Osteocyte (in vitro differentiated cells): ENCODE measurements at regions not wholly inside any gene's neighbourhood (a gene's known extent, or its start where the extent isn't known, plus 50 kb on each side); places are given as distances from the start of the nearest gene placed in this dataset.

Experiments
- DNase-seq: peaks from one replicate; pipeline ENCODE4 v3.0.0; 2021; ENCODE audit warnings: mixed read lengths; ENCODE audit not compliant: unreplicated experiment; ENCODE audit errors: extremely low spot score
- H3K27ac Mint-ChIP-seq: one replicate; pipeline ENCODE4 v1.8.0; 2021; ENCODE audit warnings: mild to moderate bottlenecking, mixed read lengths; ENCODE audit not compliant: unreplicated experiment
- H3K27me3 Mint-ChIP-seq: one replicate; pipeline ENCODE4 v1.8.0; 2021; ENCODE audit warnings: mixed read lengths; ENCODE audit not compliant: unreplicated experiment
- H3K36me3 Mint-ChIP-seq: one replicate; pipeline ENCODE4 v1.8.0; 2021; ENCODE audit warnings: mixed read lengths; ENCODE audit not compliant: unreplicated experiment
- H3K4me1 Mint-ChIP-seq: one replicate; pipeline ENCODE4 v1.8.0; 2021; ENCODE audit warnings: mixed read lengths; ENCODE audit not compliant: unreplicated experiment
- H3K4me3 Mint-ChIP-seq: one replicate; pipeline ENCODE4 v1.8.0; 2021; ENCODE audit warnings: mild to moderate bottlenecking, moderate library complexity, mixed read lengths; ENCODE audit not compliant: unreplicated experiment
- H3K9me3 Mint-ChIP-seq: one replicate; pipeline ENCODE4 v1.8.0; 2021; ENCODE audit warnings: mixed read lengths; ENCODE audit not compliant: unreplicated experiment
- TF ChIP-seq, protein P1 (sequence below): fragments of 200-600 bp; sonication (generic); IDR thresholded peaks from 2 replicates; pipeline ENCODE4 v1.5.0; 2021; ENCODE audit warnings: antibody characterized with exemption, mild to moderate bottlenecking, moderate library complexity

DNA sequence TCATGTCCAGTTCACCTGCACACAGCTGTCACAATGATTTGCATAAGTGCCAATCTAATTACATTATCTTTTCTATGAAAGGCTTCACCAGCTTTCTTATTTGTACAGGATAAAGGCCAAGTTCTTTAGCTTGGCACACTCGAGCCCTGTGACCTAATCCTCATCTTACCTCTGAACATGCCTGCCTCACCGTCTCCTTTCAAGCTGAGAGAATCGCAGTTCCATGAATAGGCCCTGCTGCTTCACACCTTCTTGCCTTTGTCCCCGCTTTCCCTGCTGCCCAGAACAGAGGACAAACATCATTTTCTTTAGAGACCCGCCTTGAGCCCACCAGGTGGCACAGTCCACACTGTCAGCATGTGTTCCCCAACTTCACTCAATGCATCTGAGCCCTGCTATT lies 1094.7 kb downstream of the BCL11A start:
- TF ChIP-seq, protein P1, sequence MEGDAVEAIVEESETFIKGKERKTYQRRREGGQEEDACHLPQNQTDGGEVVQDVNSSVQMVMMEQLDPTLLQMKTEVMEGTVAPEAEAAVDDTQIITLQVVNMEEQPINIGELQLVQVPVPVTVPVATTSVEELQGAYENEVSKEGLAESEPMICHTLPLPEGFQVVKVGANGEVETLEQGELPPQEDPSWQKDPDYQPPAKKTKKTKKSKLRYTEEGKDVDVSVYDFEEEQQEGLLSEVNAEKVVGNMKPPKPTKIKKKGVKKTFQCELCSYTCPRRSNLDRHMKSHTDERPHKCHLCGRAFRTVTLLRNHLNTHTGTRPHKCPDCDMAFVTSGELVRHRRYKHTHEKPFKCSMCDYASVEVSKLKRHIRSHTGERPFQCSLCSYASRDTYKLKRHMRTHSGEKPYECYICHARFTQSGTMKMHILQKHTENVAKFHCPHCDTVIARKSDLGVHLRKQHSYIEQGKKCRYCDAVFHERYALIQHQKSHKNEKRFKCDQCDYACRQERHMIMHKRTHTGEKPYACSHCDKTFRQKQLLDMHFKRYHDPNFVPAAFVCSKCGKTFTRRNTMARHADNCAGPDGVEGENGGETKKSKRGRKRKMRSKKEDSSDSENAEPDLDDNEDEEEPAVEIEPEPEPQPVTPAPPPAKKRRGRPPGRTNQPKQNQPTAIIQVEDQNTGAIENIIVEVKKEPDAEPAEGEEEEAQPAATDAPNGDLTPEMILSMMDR, result no peak
- H3K27me3 Mint-ChIP-seq, result no peaks in the 10 kb centered on the region
- DNase-seq, result no peak
- no peaks in the 10 kb centered on the region for H3K36me3 Mint-ChIP-seq
- H3K4me3 Mint-ChIP-seq, result no peak overlapping the region
- no peaks in the 10 kb centered on the region for H3K9me3 Mint-ChIP-seq
- H3K4me1 Mint-ChIP-seq, result no peaks in the 10 kb centered on the region
- no peak overlapping the region for H3K27ac Mint-ChIP-seq

DNA sequence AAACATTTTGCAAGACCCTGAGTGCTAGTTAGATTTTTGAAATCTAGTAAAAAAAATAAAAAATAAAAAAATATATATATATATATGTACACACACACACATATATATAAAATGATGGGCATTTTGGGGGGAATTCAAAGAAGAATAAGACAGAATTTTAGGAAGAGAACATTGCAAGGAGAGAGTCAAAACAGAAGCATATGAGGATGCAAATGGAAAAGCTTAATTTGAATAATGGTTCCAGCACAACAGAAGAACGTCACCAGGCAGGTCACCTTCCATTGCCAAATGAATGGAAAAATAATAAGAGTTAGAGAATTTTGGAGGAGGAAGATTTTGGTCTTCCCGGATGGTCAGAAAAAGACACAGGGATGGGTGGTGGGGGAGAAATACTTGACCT lies 1097.2 kb downstream of the BCL11A start:
- TF ChIP-seq, protein P1, result no peak
- H3K9me3 Mint-ChIP-seq, result no peaks in the 10 kb centered on the region
- H3K27ac Mint-ChIP-seq, result no peak overlapping the region
- no peak for DNase-seq
- no peak overlapping the region for H3K4me3 Mint-ChIP-seq
- no peaks in the 10 kb centered on the region for H3K36me3 Mint-ChIP-seq
- H3K4me1 Mint-ChIP-seq, result no peaks in the 10 kb centered on the region
- H3K27me3 Mint-ChIP-seq, result no peaks in the 10 kb centered on the region

DNA sequence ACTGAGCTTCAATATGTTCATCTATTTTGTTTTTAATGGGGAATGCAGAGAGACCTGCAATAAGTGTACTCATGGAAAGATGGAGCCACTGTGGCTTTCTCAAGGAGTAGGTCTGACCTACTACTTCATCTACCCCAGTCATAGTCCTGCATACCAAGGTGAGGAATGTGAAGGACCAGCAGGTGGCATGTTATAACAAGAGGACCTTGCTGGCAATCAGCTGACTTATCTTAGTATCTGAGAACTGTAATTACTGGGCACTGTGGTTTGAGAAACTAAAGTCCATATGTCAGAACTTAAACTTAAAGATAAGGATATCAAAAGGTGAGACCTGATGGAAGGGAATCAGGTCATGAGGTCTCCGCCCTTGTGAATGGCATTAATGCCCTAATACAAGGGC lies 1104.2 kb downstream of the BCL11A start:
- H3K27ac Mint-ChIP-seq, result no peak overlapping the region
- TF ChIP-seq, protein P1, result no peak
- no peaks in the 10 kb centered on the region for H3K36me3 Mint-ChIP-seq
- H3K4me3 Mint-ChIP-seq, result no peak overlapping the region
- H3K9me3 Mint-ChIP-seq, result no peaks in the 10 kb centered on the region
- no peak for DNase-seq
- no peaks in the 10 kb centered on the region for H3K27me3 Mint-ChIP-seq
- H3K4me1 Mint-ChIP-seq, result no peaks in the 10 kb centered on the region

DNA sequence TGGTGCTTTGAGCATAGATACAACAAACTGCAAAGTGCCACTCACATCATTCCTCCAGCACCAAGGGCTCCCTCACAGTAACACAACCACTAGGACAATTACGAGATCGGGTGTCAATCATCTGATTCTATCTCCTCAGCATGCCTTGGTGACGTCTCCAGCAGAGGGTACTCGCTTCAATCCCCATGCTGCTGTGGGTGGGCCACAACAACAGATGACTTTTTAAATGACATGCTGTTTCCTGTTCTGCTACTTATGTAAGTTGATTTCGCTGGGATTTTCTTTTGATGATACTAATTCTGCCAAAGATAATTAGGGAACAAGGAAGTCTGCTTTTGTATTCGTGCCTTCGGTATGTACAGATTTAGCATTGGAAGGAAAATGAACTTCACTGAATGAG lies 1113.0 kb downstream of the BCL11A start:
- Mint-ChIP-seq H3K4me1 (no peaks in the 10 kb centered on the region), H3K4me3 (no peak overlapping the region), H3K27me3 (no peaks in the 10 kb centered on the region), H3K9me3 (no peaks in the 10 kb centered on the region), H3K27ac (no peak overlapping the region), H3K36me3 (no peaks in the 10 kb centered on the region)
- DNase-seq, result no peak
- TF ChIP-seq, protein P1, result no peak

DNA sequence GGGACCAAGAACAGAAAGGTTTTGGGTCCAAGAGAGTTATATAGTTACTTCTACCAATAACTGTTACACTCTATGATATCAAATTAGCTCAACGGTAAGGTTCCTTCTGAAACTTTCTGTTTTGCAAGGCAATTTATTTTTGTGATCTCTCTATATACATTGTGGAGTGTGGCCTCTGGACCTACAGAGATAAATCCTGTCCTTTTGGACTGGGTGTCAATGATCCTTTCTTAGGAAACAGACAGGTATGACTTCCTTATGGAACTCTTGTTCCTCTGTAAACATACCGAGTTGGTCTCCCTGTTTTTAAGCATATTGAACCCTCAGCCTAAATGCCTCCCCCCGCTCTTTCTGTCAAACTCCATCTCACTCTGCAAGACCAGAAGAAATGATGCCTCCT lies 1117.8 kb downstream of the BCL11A start:
- no peak for DNase-seq
- Mint-ChIP-seq H3K36me3 (peaks cover 1% of the 10 kb centered on the region), H3K4me3 (no peak overlapping the region)

More for the DNA sequence above, 1117.8 kb downstream of the BCL11A start:
- Mint-ChIP-seq H3K4me1 (no peaks in the 10 kb centered on the region), H3K27ac (no peak overlapping the region), H3K27me3 (no peaks in the 10 kb centered on the region), H3K9me3 (peaks cover 16% of the 10 kb centered on the region)
- TF ChIP-seq, protein P1, result no peak
